Stimulated activated CD8-positive, alpha-beta memory T cell treated with anti-CD3 and anti-CD28 coated beads, Interleukin-7, amount 100 ng/mL, for 4 hours (primary cell): ENCODE measurements at regions not wholly inside any gene's neighbourhood (a gene's known extent, or its start where the extent isn't known, plus 50 kb on each side); places are given as distances from the start of the nearest gene placed in this dataset.
"Not testable (repeated sequence)": the region's sequence is repeated elsewhere in the genome, so short reads cannot be mapped to it uniquely, and the experiment has no call there.

ENCODE experiments used
- DNase-seq, 2 donors: peaks; one replicate each; pipeline ENCODE4 v3.0.0-alpha.2; 2020; ENCODE audit warnings: low read depth in 2 of 2

DNA sequence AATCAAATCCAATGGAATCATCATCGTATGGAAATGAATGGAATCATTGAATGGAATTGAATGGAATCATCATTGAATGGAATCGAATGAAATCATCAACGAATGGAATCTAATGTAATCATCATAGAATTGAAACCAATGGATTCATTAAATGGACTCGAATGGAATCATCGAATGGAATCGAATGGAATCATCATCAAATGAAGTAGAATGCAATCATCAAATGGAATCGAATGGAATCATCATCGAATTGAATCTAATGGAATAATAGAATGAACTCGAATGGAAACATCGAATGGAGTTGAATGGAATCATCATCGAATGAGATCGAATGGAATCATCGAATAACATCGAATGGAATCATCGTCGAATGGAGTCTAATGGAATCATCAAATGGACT lies 232.8 kb downstream of the SHCBP1 start:
- not testable (repeated sequence) for DNase-seq

DNA sequence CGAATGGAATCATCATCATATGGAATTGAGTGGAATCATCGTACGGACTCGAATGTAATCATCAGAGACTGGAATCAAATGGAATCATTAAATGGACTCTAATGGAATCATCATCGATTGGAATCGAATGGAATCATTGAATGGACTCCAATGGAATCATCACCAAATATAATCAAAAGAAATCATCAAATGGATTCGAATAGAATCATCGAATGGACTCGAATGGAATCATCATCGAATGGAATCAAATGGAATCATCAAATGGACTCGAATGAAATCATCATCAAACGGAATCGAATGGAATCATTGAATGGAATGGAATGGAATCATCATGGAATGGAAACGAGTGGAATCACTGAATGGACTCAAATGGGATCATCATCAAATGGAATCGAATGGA lies 233.5 kb downstream of the SHCBP1 start:
- DNase-seq: peak in 1 of 2 donors; percentile 72

DNA sequence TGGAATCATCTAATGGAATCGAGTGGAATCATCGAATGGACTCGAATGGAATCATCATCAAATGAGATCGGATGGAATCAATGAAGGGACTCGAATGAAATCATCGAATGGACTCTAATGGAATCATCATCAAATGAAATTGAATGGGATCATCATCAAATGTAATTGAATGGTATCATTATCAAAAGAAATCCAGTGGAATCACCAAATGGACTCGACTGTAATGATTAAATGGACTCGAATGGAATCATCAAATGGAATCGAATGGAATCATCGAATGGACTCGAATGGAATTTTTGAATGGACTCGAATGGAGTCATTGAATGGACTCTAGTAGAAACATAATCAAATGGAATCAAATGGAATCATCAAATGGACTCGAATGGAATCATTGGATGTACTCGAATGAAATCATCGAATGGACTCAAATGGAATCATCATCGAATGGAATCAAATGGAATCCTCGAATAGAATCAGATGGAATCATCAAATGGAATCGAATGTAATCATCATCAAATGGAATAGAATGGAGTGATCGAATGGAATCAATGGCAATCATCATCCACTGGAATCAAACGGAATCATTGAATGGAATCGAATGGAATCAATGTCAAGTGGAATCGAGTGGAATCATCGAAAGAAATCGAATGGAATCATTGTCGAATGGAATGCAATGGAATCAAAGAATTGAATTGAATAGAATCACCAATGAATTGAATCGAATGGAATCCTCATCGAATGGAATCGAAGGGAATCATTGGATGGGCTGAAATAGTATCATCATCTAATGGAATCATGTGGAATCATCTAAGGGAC lies 234.2 kb downstream of the SHCBP1 start:
- peak in 1 of 2 donors; percentile 59 for DNase-seq

GRCh38 chr16:46386110-46386771 lies 234.9 kb downstream of the SHCBP1 start:
- DNase-seq: not testable (repeated sequence)

- DNase-seq: not testable (repeated sequence)
Observed at GRCh38 chr16:46384285-46385061, 236.7 kb downstream of the SHCBP1 start.

GRCh38 chr16:46383581-46383980 lies 237.6 kb downstream of the SHCBP1 start:
- DNase-seq: not testable (repeated sequence)

- not testable (repeated sequence) for DNase-seq
Observed at GRCh38 chr16:46382791-46383541, 238.2 kb downstream of the SHCBP1 start.

GRCh38 chr16:46382079-46382478 lies 239.1 kb downstream of the SHCBP1 start:
- DNase-seq: not testable (repeated sequence)

DNA sequence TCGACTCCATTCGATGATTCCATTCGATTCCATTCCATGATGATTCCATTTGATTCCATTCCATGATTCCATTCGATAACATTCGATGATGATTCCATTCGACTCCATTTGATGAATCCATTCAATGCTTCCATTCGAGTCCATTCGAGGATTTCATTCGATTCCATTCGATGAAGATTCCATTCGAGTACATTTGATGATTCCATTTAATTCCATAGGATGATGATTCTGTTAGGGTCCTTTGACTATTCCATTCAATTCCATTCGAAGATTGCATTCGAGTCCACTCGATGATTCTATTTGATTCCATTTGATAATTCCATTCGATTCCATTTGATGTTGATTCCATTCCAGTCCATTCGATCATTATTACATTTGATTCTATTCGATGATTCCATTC lies 239.8 kb downstream of the SHCBP1 start:
- not testable (repeated sequence) for DNase-seq
